Inferior parietal cortex (tissue), 1 donor: ENCODE measurements at regions not wholly inside any gene's neighbourhood (a gene's known extent, or its start where the extent isn't known, plus 50 kb on each side); places are given as distances from the start of the nearest gene placed in this dataset.
A peak's percentile ranks its signal among the peaks of the same experiment; 100 is the strongest.
"Not testable (repeated sequence)": the region's sequence is repeated elsewhere in the genome, so short reads cannot be mapped to it uniquely, and the experiment has no call there.

Experiments
- DNase-seq: peaks from one replicate; pipeline ENCODE4 v3.0.0-alpha.2; 2016; ENCODE audit errors: extremely low spot score

DNA sequence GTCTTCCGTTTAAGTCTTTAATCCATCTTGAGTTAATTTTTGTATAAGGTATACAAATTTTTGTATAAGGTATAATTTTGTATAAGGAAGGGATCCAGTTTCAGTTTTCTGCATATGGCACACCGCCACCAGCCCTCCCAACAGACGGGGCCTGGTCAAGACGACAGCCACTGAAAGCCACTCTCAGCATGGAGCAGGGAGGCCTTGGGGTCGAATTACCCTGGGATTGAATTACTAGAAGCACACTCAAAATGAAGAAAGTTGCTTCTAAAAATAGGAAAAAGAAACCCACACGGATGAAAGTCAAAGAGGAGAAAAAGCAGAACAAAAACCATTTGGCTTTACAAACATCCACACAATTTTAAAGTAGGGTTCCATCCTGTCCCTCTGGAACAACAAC lies 586.2 kb upstream of the ADAMTS16 start:
- DNase-seq: no peak

DNA sequence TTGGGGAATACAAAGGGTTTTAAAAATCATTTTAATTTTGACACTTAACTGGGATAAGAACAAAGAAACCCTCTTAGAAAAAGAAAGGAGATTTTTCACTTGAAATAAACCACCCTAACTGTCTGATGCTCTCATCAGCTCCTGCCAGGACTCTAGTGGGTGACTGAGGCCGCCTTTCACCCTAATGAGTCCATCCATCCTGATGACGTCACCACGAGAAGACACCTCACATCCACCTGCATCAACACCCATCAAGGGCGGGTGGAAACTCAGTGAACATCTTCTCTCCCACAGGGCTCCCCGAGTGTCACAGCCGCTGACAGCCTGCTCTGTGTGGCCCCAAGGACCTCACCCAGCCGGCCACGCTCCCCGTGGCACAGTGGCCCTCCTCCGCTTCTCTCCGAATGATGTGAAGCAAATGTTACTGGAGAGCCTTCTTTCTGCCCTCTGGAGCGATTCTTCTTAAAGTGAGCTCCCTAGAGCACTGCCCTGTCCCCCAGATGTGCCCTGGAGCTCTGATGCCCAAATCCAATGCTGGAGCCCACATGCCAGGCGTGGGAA lies 584.3 kb upstream of the ADAMTS16 start:
- no peak for DNase-seq

DNA sequence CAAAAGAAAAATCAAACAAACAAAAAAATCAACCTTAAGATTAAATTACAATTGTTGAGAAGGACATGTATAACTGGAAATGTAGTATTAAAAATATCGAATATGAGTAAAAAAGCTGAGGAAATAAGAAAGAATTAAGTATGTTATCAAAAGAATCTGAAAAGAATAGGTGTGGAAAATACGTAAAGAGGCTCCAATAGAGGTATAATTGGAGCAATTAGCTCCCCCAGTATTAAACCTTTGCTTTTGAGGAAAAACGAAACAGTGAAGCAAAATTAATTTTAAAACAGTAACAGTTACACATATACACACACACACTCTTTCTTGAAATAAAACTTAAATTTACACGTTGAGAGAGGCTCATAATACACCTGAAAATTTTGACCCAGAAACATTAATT lies 578.7 kb upstream of the ADAMTS16 start:
- no peak for DNase-seq

DNA sequence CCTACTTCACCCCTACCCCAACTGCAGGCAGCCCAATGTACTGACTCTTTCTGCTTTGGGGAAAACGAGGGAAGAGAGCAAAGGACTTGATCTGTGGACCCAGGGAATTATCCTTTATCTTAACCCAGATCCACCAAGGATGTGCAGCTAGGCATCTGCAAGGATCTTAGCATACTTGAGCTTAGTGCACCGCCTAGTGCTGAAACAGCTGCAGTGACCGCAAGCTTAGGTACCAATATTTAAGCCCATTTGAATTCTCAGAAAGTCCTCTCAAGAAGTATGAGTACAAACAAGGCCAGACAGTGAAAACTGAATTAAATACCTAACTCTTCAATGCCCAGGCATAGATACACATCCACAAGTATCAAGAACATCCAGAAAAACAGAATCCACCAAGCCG lies 576.7 kb upstream of the ADAMTS16 start:
- DNase-seq: no peak

DNA sequence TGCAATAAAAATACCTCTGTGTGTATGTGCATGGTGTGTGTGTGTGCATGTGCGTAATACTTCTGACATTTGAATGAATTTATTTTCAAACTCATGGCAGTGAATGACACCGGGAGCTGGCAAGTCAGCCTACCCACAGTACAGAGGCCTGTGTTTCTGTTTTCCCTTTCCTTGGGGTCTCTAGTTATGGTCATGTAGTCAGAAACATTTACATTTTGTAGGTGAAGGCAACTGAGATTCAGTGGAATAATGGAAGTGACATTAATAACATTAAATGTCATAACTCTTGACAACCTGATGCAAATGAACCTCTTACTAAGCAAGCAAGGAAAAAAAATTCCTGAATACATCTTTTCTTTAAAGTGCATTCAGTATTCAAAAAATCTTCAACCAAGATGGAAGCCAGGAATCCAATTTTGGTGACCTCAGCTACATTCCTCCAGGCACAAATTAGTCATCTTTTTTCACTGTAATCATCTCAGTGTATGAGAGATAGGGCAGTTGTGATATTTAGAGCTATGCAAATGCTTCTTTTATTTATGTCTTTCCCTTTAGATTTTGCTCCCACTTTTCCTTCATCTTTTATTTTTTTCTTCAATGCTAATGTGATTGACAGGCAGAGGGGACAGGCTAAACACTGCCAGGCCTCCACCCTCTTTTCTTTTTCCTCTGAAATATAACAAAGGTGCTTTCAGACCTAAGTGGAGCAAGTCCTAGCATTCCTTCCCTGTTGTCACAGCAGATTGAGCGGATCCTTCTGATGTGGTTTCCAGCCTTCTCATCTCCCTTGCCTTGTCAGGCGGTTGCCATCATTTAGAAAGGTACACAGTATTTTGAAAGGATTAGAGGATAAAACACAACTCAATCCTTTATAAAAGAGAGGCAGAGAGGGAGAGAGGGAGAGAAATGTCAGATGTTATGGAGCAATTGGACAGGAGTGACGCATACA lies 569.8 kb upstream of the ADAMTS16 start:
- no peak for DNase-seq

DNA sequence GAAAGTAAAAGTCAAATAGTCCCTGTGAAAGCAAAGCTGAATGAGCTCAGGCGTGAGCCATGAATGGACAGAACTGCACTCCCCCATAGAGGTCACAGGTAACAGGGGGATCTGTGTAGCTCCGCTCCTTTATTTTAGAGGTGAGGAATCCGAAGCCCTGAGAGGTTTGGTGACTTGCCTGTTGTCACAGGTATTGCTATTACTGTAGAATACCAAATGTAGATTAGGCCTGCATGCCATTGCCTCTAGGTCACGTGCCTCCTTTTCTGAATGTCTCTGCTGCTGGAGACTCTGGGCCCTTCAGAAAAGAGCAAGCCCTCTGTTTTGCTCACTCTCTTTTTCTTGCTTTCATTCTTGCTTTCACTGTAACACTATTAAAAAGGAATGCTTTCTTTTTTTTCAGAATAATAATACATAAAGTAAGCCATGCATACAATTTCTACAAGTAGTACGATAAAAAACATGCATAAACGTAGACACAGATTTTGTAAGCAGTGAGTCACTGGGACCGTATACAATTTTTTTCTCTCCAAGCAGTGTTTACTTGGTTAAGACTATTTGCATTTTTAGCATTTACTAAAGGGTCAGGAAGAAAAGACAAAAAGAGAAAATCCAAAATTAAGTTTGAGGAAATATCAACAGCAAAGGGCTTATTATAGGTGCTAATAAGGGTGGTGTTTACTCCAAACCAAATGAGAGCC lies 568.7 kb upstream of the ADAMTS16 start:
- DNase-seq: no peak

DNA sequence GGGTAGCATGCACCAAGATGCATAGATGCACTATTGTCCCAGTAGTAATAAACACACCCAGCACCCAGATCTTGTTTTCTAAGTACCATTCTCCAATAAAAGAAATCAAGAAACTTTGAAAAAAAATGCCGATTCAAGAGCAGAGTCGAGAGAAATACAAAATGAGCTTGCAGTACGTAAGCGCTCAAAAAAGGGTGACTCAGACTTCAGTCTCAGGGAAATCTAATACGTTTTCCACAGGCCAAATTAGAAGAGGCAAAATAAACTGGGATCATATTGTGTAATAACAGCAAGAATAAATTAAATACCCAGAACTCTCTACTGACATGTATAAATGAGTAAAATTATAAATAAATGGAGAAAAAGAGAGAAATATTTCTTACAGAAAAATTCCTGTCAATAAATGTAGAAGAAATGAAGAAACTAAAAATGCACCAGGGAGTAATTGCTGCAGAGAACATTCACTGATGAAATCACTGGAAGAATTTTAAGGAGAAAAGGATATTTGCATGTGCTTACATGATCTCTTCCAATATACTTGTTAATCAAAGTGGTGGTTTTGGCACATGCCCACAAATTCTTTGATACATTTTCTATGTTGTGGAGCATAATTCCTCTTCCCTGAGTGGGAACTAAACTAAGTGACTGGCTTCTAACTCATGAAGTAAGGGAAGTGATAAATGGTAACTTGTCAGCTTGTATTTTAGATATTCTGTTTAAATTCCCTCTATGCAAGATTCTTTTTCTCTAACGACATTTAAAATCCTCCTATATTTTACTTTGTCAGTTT lies 567.6 kb upstream of the ADAMTS16 start:
- no peak for DNase-seq

DNA sequence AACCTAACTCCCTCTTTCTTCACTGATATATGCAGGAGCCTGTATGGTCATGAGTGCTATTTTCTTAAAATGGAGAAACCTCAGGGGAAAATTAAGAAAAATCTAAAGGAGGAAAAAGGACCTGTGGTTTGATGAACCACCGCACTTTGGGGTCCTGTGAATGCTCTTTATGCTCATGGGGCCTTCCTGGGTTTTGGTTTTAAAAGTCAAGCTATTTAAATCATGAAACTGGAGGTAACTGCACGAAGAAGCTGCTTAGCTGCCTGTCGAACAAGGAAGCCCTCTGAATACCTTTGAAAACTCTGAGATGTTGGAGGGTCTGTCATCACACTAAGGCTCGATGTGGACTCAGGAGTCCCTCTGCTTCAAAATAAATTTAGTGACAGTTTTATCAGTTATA lies 564.5 kb upstream of the ADAMTS16 start:
- DNase-seq: no peak

DNA sequence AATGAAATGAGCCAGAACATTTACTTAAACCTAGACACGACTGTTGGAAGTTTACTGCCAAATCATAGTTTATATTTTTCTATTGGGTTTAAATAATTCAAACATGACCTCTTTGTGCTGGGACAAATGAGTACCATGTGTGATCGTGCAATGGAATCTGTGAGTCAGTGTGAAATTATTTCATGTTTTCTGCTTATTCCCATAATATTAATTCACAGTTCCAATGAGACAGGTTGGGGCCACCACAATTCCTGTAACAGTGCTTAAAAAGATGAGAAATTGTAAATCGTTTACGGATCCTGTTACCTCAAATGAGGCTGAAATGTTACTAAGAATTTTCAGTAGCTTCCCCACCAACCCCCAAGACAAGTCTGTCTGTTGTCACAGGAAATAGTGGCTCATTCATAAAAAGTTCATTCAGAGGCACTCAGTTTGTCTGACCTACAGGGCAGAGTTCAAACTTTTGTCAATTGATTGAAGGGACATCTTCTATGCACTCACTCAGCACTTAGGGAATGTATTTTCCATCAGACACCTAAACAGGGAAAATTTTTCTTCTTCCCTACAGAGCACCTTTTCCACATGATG lies 563.9 kb upstream of the ADAMTS16 start:
- no peak for DNase-seq

DNA sequence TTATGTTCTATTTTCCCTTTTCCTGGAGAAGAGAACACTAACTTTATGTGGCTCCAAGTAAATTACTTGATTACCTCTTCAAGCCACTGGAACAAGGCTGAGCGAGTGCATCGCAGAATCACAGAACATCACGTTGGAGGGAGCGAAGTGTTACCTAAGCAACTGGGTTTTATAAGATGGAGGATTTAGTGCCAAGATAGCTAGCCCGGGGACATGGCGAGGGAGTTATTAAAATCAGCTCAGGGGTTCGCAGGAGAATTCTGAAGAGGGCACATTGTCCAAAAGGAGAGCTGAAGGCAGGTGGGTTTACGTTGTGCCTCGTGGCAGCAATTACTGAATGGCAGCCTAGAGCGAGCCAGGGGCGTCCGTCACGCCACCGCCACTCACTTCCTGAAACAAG lies 563.2 kb upstream of the ADAMTS16 start:
- no peak for DNase-seq

DNA sequence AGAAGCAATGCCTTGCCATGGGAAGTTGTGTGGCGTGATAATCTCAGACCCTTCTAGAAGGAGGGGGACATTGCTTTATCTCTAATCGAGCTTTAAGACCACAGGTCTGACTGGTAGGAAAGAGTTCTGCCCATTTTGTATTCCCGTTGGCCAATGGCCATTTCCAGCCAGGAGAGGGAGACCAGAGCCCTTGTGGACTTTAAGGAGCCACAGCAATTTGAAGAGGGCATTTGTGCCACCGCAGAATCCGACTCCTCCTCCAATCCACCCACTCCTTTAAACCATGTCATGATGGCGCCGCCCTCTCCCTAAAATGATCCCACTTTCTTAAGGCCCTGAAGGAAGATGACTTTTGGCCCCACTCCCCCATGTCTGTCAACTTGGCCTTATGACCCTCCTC lies 560.5 kb upstream of the ADAMTS16 start:
- DNase-seq: no peak

DNA sequence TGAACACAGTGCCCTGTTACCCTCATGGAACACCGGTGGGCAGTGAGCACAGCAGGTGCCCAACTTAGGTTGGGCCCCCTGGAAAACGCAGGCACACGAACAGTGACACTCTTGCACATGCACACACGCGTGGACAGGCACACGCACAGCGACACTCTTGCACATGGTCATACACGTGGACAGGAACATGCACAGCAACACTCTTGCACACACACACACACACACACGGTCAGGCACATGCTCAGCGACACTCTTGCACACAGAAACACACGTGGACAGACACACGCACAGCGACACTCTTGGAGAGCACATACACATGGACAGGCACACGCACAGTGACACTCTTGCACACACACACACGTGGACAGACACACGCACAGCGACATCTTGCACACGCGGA lies 559.4 kb upstream of the ADAMTS16 start:
- DNase-seq: no peak

DNA sequence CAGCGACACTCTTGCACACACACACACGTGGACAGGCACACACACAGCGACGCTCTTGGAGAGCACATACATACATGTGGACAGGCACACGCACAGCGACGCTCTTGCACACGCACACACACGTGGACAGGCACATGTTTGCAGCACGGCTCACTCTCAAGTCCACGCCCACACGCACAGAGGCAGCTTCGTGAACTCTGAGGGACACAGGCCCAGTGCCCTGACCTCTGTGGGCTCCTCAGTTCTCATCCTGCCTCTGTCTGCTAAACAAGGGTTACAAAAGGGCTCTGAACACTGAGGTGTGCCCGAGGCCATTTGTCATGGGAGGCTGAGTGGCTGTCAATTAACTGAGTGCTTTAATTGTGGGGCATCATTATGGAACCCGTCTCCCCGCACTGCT lies 558.8 kb upstream of the ADAMTS16 start:
- no peak for DNase-seq

DNA sequence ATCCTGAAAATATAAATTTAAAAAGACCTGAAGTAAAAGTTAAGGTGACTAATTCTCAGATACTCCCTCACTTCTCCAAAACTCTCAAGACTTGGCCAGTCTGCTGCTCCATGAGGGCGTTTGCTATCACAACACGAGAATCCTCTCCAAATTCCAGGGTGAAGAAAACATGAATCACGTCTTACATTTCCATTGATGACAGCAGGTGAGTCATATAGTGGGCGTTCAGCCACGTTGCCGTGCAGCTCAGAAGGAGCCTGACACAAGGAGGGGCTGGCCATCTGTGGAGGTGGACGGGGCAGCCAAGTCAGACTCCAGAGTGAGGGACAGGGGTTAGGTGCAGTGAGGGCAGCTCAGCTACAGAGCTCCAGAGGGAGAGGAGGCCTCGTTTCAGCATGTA lies 555.1 kb upstream of the ADAMTS16 start:
- peak; percentile 25 for DNase-seq

DNA sequence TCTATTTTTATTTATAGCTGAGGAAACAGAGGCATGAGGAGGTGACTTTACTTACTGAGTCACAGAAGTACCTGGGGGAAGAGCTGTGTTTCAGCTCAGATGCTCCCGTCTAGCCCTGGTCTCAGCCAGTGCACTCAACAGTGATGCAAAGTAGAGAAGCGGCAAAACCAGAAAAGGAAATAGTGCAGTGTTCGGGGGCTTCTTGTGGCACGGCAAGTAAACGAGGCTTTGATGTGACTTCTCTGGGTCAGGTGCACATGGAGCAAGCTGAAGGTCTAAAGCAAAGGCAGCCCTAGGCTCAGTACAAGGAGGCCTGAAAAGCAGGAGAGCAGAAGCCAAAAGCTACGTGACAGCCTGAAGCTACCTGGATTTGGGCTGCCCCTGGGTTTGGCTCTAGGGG lies 526.7 kb upstream of the ADAMTS16 start:
- DNase-seq: no peak

DNA sequence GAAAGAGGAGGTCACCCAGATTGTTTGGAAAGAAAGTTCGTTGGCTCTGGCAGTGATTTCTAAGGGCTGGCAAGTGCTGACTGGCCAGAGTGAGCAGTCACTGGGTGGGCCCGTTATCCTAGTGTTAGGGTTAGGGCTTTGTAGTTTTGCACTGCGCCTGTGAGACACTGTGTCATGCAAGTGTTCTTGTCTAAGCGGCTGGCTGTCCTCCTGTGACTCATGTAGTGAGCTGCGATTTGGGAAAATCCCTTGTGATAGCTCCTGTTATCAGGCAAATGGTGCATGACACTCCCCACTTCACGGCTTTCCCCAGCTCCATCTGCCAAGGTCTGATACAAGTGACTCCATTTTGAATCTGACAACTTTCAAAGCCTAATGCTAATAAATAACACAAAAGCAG lies 526.0 kb upstream of the ADAMTS16 start:
- DNase-seq: no peak

DNA sequence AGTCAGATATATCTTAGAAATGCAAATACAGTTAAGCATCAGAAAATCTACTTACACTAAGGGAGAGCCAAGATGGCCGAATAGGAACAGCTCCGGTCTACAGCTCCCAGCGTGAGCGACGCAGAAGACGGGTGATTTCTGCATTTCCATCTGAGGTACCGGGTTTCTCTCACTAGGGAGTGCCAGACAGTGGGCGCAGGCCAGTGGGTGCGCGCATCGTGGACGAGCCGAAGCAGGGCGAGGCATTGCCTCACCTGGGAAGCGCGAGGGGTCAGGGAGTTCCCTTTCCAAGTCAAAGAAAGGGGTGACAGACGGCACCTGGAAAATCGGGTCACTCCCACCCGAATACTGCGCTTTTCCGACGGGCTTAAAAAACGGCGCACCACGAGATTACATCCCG lies 524.8 kb upstream of the ADAMTS16 start:
- DNase-seq: not testable (repeated sequence)

DNA sequence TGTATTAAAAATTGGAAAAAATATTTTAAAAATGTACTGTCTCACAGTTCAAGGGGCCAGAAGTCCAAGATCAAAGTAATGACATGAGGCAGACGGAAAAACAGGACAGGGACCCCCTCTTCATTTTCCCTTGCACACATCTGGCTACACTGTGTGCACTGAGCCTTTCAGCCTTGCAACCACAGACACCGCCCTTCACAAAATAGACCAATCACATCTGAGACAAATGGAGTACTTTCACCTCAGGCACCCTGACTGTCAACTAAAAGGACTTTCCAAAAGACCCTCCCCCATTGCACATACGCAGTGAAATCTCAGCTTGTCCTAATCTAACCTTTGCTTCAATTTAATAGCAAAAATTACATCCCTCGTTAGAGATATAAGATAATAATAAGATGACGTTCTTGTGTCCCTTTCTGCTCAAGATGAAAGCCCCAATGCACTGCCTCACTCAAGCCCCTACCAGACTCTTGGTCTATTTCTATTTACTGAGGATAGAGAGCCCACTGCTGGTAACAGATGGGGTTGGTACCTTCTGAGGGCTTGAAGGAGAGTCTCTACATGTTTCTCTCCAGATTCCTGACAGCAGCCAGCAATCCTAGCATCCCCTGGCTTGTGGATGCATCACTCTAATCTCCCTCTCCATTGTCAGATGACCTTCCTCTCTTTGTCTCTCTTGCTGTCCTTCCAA lies 514.8 kb upstream of the ADAMTS16 start:
- DNase-seq: no peak

DNA sequence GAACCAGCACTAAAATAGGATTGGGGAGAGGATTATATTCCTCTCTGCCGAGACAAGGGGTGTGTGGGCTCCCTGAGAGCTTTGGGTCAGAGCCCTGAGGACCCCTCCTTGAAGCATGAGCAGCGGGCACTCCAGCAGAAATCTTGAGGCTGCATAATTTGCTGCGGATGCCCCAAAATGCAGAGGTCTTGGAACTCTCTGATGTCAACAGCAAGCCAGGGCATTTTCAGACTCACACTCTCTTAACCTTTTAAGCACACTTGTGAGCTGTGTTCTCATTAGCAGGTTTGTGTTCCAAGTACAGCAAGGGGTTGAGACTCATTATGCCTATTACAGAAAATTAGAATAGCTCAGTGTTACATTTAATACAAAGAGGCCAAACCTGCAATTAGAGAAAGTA lies 513.0 kb upstream of the ADAMTS16 start:
- DNase-seq: no peak

DNA sequence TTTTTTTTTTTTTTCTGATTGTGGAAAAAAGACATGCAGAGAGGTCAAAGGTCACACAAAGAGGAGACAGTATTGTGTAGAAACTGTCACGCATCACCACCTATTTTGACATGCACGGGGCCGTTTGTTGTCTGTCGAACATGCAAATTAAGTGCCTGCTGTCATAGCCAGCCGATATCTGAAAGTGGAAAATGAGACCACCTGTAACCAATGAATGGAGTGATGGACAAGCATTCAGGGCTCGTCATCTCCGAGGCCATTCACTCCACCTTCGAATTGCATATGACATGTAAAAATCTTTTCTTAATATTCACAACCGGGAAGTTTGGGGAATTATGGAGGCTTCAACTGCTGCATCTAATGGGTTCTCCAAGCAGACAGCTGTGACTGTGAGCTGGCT lies 512.2 kb upstream of the ADAMTS16 start:
- no peak for DNase-seq
